ENCODE measurements at regions not wholly inside any gene's neighbourhood (a gene's known extent, or its start where the extent isn't known, plus 50 kb on each side); places are given as distances from the start of the nearest gene placed in this dataset.

DNA sequence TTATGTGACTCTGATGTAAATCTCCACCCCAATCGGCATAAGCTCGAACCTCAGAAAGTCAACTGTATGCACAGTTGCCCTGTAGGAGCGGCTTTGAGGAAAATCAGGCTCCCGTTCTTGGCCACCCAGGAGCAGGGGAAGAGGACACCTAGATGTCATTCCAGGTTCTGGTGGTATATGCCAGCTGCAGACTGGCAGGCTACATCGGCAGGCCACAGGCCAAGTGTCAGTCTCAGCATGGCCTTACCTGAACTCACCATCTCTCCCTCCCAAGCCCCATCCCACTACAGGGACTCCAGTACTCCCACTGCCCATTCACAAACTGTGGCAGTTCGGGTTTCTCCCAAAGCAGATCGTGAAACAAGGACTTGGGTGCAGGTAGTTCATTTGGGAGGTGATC is 428.1 kb downstream of the BCOR start:
- Histone ChIP-seq H3K36me3 (ENCODE audit: control insufficient read depth in 1 of 2, insufficient read depth in 2 of 2, low read depth in 1 of 2, low read length in 2 of 2) (no peaks in the 10 kb centered on the region), H2BK15ac (ENCODE audit: low read depth, poor library complexity, severe bottlenecking) (no peak overlapping the region), H3K9me3 (ENCODE audit: control insufficient read depth, low read length) (peaks cover 4% of the 10 kb centered on the region), H3K27ac (ENCODE audit: low read length, poor library complexity, severe bottlenecking) (no peak overlapping the region), H3K79me1 (replicated peaks; ENCODE audit: low read length, poor library complexity, severe bottlenecking) (no peaks in the 10 kb centered on the region), H3K4me3 (ENCODE audit: insufficient read depth in 1 of 2, low read depth in 1 of 2, low read length in 2 of 2) (no peak overlapping the region), H2BK12ac (ENCODE audit: low read length in 2 of 2) (no peak overlapping the region), H3K4ac (ENCODE audit: low read depth in 1 of 2, low read length in 2 of 2) (no peak overlapping the region), H2BK120ac (ENCODE audit: low read depth, low read length) (no peak overlapping the region), H2BK5ac (ENCODE audit: low read depth, low read length, poor library complexity, severe bottlenecking) (no peak overlapping the region), H3K27me3 (ENCODE audit: control insufficient read depth in 1 of 2, insufficient read depth in 1 of 2, low read length in 2 of 2) (peaks cover 6 to 62% of the 10 kb centered on the region in 2 experiments), H3K4me2 (ENCODE audit: low read length, poor library complexity, severe bottlenecking) (no peak overlapping the region), H3K14ac (ENCODE audit: low read length in 2 of 2) (no peak overlapping the region), H2AFZ (ENCODE audit: low read depth, low read length) (no peak overlapping the region), H2AK5ac (ENCODE audit: low read length, severe bottlenecking) (no peak overlapping the region), H3K23ac (ENCODE audit: low read length in 2 of 2) (no peak overlapping the region), H4K91ac (ENCODE audit: low read length) (no peak overlapping the region), H3K18ac (ENCODE audit: low read depth in 1 of 2, low read length in 2 of 2) (no peak overlapping the region), H3K4me1 (ENCODE audit: control insufficient read depth, insufficient read depth, low read depth, low read length) (peaks cover 5% of the 10 kb centered on the region), H3K9ac (ENCODE audit: low read length) (no peak overlapping the region), H4K8ac (ENCODE audit: low read length) (no peak overlapping the region)
- DNase-seq, result no peak
- 84% methylated on average over 4 of the region's 7 CpGs for WGBS

DNA sequence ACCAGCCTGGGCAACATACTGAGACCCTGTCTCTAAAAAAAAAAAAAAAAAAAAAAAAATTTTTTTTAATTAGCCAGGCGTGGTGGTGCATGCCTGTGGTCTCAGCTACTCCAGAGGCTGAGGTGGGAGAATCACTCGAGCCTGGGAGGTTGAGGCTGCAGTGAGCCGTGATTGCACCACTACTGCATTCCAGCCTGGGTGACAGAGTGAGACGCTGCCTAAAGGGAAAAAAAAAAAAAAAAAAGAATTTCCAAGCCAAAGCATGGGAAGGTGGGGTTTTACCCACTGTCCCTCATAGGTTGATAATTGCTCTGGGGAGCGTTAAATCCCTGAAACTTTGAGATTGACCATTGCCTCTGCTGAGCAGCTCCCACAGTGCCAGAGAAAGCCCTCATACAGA is 427.5 kb downstream of the BCOR start:
- Histone ChIP-seq H4K8ac (ENCODE audit: low read length) (no peak overlapping the region), H3K27ac (ENCODE audit: low read length, poor library complexity, severe bottlenecking) (no peak overlapping the region), H3K36me3 (ENCODE audit: control insufficient read depth in 1 of 2, insufficient read depth in 2 of 2, low read depth in 1 of 2, low read length in 2 of 2) (no peaks in the 10 kb centered on the region), H4K91ac (ENCODE audit: low read length) (no peak overlapping the region), H2BK12ac (ENCODE audit: low read length in 2 of 2) (no peak overlapping the region), H2AFZ (ENCODE audit: low read depth, low read length) (no peak overlapping the region), H3K27me3 (ENCODE audit: control insufficient read depth in 1 of 2, insufficient read depth in 1 of 2, low read length in 2 of 2) (peaks cover 6 to 60% of the 10 kb centered on the region in 2 experiments), H2BK15ac (ENCODE audit: low read depth, poor library complexity, severe bottlenecking) (no peak overlapping the region), H3K23ac (ENCODE audit: low read length in 2 of 2) (no peak overlapping the region), H2BK120ac (ENCODE audit: low read depth, low read length) (no peak overlapping the region), H3K4me2 (ENCODE audit: low read length, poor library complexity, severe bottlenecking) (no peak overlapping the region), H3K9ac (ENCODE audit: low read length) (no peak overlapping the region), H3K79me1 (replicated peaks; ENCODE audit: low read length, poor library complexity, severe bottlenecking) (no peaks in the 10 kb centered on the region), H3K18ac (ENCODE audit: low read depth in 1 of 2, low read length in 2 of 2) (no peak overlapping the region), H3K9me3 (ENCODE audit: control insufficient read depth, low read length) (peaks cover 4% of the 10 kb centered on the region), H2AK5ac (ENCODE audit: low read length, severe bottlenecking) (no peak overlapping the region), H3K4me1 (ENCODE audit: control insufficient read depth, insufficient read depth, low read depth, low read length) (peaks cover 5% of the 10 kb centered on the region), H3K14ac (ENCODE audit: low read length in 2 of 2) (no peak overlapping the region), H2BK5ac (ENCODE audit: low read depth, low read length, poor library complexity, severe bottlenecking) (no peak overlapping the region), H3K4ac (ENCODE audit: low read depth in 1 of 2, low read length in 2 of 2) (no peak overlapping the region), H3K4me3 (ENCODE audit: insufficient read depth in 1 of 2, low read depth in 1 of 2, low read length in 2 of 2) (no peak overlapping the region)
- 71% methylated on average over 5 of the region's 5 CpGs for WGBS
- DNase-seq, result no peak

DNA sequence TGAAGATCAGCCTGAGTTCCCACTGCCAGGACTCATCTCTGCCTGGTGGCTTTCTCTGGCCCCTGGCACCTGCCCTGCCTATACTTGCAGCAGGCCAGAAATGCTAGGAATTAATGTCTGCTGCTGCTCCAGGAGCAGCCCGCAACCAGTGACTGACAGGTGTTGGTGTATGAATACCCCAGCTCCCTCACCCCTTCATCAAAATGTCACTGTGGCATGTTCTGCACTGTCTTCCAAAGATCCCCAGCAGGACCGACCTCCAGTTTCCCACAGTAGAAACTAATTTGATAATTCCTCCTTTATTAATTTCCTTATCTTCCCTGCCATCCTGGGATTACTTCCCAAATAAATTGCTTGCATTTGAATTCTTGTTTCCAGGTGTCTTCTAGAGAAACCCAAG is 425.4 kb downstream of the BCOR start:
- H3K79me1 ChIP-seq (replicated peaks; ENCODE audit: low read length, poor library complexity, severe bottlenecking), result no peaks in the 10 kb centered on the region
- no peak overlapping the region for H3K4me2 ChIP-seq (ENCODE audit: low read length, poor library complexity, severe bottlenecking)
- H3K9me3 ChIP-seq (ENCODE audit: control insufficient read depth, low read length), result peaks cover 12% of the 10 kb centered on the region
- H3K4ac ChIP-seq (ENCODE audit: low read depth in 1 of 2, low read length in 2 of 2), result no peak overlapping the region
- H3K4me1 ChIP-seq (ENCODE audit: control insufficient read depth, insufficient read depth, low read depth, low read length), result peaks cover 5% of the 10 kb centered on the region
- H3K27me3 ChIP-seq (ENCODE audit: control insufficient read depth in 1 of 2, insufficient read depth in 1 of 2, low read length in 2 of 2), result peaks cover 6 to 58% of the 10 kb centered on the region in 2 experiments
- no peak for DNase-seq
- WGBS, result 98% methylated on average over 2 of the region's 2 CpGs
- no peaks in the 10 kb centered on the region for H3K36me3 ChIP-seq (ENCODE audit: control insufficient read depth in 1 of 2, insufficient read depth in 2 of 2, low read depth in 1 of 2, low read length in 2 of 2)
- no peak overlapping the region for H4K91ac ChIP-seq (ENCODE audit: low read length)
- no peak overlapping the region for H2BK5ac ChIP-seq (ENCODE audit: low read depth, low read length, poor library complexity, severe bottlenecking)
- H3K27ac ChIP-seq (ENCODE audit: low read length, poor library complexity, severe bottlenecking), result no peak overlapping the region
- no peak overlapping the region for H4K8ac ChIP-seq (ENCODE audit: low read length)
- no peak overlapping the region for H3K23ac ChIP-seq (ENCODE audit: low read length in 2 of 2)
- no peak overlapping the region for H3K18ac ChIP-seq (ENCODE audit: low read depth in 1 of 2, low read length in 2 of 2)
- H2AK5ac ChIP-seq (ENCODE audit: low read length, severe bottlenecking), result no peak overlapping the region
- H2BK120ac ChIP-seq (ENCODE audit: low read depth, low read length), result no peak overlapping the region
- H2BK12ac ChIP-seq (ENCODE audit: low read length in 2 of 2), result no peak overlapping the region
- no peak overlapping the region for H2AFZ ChIP-seq (ENCODE audit: low read depth, low read length)
- no peak overlapping the region for H3K9ac ChIP-seq (ENCODE audit: low read length)
- H3K4me3 ChIP-seq (ENCODE audit: insufficient read depth in 1 of 2, low read depth in 1 of 2, low read length in 2 of 2), result no peak overlapping the region
- no peak overlapping the region for H2BK15ac ChIP-seq (ENCODE audit: low read depth, poor library complexity, severe bottlenecking)
- no peak overlapping the region for H3K14ac ChIP-seq (ENCODE audit: low read length in 2 of 2)

DNA sequence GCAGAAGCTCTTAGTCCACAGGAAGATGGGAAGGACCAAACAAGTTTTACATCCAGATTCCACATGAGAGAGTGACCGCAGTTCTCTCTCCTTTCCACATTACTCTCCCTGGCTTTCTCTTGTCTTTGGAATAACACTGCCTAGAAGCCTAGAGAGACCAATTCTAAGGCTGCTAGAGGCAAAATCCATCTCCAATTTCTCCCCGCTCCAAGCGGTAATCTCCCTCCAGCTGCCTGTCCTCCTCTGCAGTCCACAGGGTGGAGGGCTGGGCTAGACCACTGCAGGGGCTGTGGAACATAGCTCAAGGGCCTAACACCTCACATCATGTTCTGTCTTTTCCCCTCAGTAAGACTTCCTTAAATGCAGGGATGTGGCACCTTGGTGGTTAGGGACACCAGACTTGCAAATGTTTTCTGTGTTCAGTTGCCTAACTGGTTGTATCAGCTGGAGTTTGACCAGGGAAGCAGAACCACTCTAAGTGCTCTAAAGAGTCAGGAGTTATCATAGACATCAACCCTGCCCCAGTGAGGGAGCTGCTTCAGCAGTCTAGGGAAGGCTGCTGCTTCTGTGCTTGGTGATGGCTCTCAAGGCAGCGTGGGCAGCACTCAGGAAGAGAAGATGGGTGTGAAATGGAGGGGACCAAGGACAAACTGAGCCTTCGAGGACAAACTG is 423.1 kb downstream of the BCOR start:
- no peaks in the 10 kb centered on the region for H3K36me3 ChIP-seq (ENCODE audit: control insufficient read depth in 1 of 2, insufficient read depth in 2 of 2, low read depth in 1 of 2, low read length in 2 of 2)

More for the DNA sequence above, 423.1 kb downstream of the BCOR start:
- H2BK12ac ChIP-seq (ENCODE audit: low read length in 2 of 2), result no peak overlapping the region
- no peak overlapping the region for H2AFZ ChIP-seq (ENCODE audit: low read depth, low read length)
- no peak overlapping the region for H3K23ac ChIP-seq (ENCODE audit: low read length in 2 of 2)
- H2BK120ac ChIP-seq (ENCODE audit: low read depth, low read length), result no peak overlapping the region
- no peak overlapping the region for H4K8ac ChIP-seq (ENCODE audit: low read length)
- H3K79me1 ChIP-seq (replicated peaks; ENCODE audit: low read length, poor library complexity, severe bottlenecking), result no peaks in the 10 kb centered on the region
- H3K4me2 ChIP-seq (ENCODE audit: low read length, poor library complexity, severe bottlenecking), result no peak overlapping the region
- 90% methylated on average over 4 of the region's 5 CpGs for WGBS
- no peak overlapping the region for H3K4me3 ChIP-seq (ENCODE audit: insufficient read depth in 1 of 2, low read depth in 1 of 2, low read length in 2 of 2)
- H2BK15ac ChIP-seq (ENCODE audit: low read depth, poor library complexity, severe bottlenecking), result no peak overlapping the region
- H3K4ac ChIP-seq (ENCODE audit: low read depth in 1 of 2, low read length in 2 of 2), result no peak overlapping the region
- DNase-seq, result no peak
- H2AK5ac ChIP-seq (ENCODE audit: low read length, severe bottlenecking), result no peak overlapping the region
- peaks cover 6 to 50% of the 10 kb centered on the region in 2 experiments for H3K27me3 ChIP-seq (ENCODE audit: control insufficient read depth in 1 of 2, insufficient read depth in 1 of 2, low read length in 2 of 2)
- H3K9ac ChIP-seq (ENCODE audit: low read length), result no peak overlapping the region
- H3K27ac ChIP-seq (ENCODE audit: low read length, poor library complexity, severe bottlenecking), result no peak overlapping the region
- H4K91ac ChIP-seq (ENCODE audit: low read length), result no peak overlapping the region
- H2BK5ac ChIP-seq (ENCODE audit: low read depth, low read length, poor library complexity, severe bottlenecking), result no peak overlapping the region
- H3K4me1 ChIP-seq (ENCODE audit: control insufficient read depth, insufficient read depth, low read depth, low read length), result peaks cover 7% of the 10 kb centered on the region
- H3K18ac ChIP-seq (ENCODE audit: low read depth in 1 of 2, low read length in 2 of 2), result peak overlapping the region in 1 of 2 experiments; percentile 11
- peak overlapping the region in 1 of 2 experiments; percentile 9 for H3K14ac ChIP-seq (ENCODE audit: low read length in 2 of 2)
- H3K9me3 ChIP-seq (ENCODE audit: control insufficient read depth, low read length), result peaks cover 12% of the 10 kb centered on the region
